ENCODE measurements at regions not wholly inside any gene's neighbourhood (a gene's known extent, or its start where the extent isn't known, plus 50 kb on each side); places are given as distances from the start of the nearest gene placed in this dataset.

DNA sequence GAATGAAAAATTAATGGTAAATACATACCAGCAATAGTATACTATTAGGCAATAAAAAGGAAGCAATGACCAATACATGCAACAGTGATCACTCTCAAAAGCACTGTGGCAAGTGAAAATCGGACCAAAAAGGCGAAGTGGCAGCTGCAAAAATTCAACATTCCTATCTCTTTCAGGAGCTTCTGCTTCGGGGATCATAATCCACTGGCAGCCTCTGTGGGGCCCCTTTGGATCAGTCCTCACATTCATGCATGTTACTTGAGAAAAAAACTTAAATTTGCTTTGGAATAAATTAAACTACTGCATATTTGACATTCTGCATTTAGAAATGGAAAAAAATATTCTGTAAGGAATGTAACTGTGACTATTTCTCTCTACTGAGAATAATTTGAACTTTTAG is 425.6 kb downstream of the NR2F2 start:
- no peaks in the 10 kb centered on the region for H3K36me3 ChIP-seq (ENCODE audit: control insufficient read depth, insufficient read depth, low read length)
- POLR2A ChIA-PET = no interaction called here
- no peak overlapping the region for H3K27ac Mint-ChIP-seq (ENCODE audit: unreplicated experiment)

DNA sequence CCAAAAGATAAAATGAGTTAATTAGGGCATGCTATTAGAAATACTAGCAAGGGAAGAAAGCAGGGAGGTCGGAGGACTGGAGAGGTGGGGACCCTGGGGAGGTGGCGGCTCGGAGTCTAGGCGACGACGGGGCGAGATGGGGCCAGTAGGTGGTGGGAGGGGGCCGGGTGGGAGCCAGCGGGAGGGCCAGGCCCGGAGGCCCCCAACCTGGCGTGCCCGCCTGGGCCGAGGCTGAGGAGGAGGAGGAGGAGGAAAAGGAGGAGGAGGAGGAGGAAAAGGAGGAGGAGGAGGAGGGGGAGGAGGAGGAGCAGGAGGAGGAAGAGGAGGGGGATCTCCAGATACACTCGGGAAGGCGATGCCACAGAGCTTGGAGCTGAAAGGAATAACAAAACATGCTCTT is 426.2 kb downstream of the NR2F2 start:
- H3K4me1 Mint-ChIP-seq (ENCODE audit: low read depth, unreplicated experiment) = no peaks in the 10 kb centered on the region
- Histone ChIP-seq H3K36me3 (ENCODE audit: control insufficient read depth, insufficient read depth, low read length) (no peaks in the 10 kb centered on the region), H3K9me3 (no peaks in the 10 kb centered on the region; the same call in 1 of the 2 replicates), H3K27me3 (replicated peaks; ENCODE audit: control insufficient read depth, insufficient read depth, low read length) (no peaks in the 10 kb centered on the region), H3K4me3 (ENCODE audit: low read depth, low read length) (no peak overlapping the region), H3K4me1 (no peaks in the 10 kb centered on the region)
- H3K4me3 Mint-ChIP-seq (ENCODE audit: unreplicated experiment) = no peak overlapping the region
- CTCF ChIA-PET = no interaction called here
- TF ChIP-seq, protein P1, sequence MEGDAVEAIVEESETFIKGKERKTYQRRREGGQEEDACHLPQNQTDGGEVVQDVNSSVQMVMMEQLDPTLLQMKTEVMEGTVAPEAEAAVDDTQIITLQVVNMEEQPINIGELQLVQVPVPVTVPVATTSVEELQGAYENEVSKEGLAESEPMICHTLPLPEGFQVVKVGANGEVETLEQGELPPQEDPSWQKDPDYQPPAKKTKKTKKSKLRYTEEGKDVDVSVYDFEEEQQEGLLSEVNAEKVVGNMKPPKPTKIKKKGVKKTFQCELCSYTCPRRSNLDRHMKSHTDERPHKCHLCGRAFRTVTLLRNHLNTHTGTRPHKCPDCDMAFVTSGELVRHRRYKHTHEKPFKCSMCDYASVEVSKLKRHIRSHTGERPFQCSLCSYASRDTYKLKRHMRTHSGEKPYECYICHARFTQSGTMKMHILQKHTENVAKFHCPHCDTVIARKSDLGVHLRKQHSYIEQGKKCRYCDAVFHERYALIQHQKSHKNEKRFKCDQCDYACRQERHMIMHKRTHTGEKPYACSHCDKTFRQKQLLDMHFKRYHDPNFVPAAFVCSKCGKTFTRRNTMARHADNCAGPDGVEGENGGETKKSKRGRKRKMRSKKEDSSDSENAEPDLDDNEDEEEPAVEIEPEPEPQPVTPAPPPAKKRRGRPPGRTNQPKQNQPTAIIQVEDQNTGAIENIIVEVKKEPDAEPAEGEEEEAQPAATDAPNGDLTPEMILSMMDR (IDR thresholded peaks at IDR 0.05; ENCODE audit: insufficient read depth in 1 of 2, low read depth in 1 of 2, low read length in 1 of 2, severe bottlenecking in 1 of 2, unreplicated experiment in 1 of 2) = no peak
- no peaks in the 10 kb centered on the region for H3K36me3 Mint-ChIP-seq (ENCODE audit: insufficient read depth, unreplicated experiment)
- BruUV-seq (replicated peaks) = no TSS peak
- no peaks in the 10 kb centered on the region for H3K9me3 Mint-ChIP-seq (ENCODE audit: unreplicated experiment)
- no peak overlapping the region for H3K27ac Mint-ChIP-seq (ENCODE audit: unreplicated experiment)
- H3K27me3 Mint-ChIP-seq (ENCODE audit: insufficient read depth, unreplicated experiment) = no peaks in the 10 kb centered on the region
- intact Hi-C loops (cut with micrococcal nuclease; ENCODE audit: unreplicated experiment) = no loop called here
- POLR2A ChIA-PET = no interaction called here
- DNase-seq = no peak

More for the DNA sequence above, 425.6 kb downstream of the NR2F2 start:
- Histone ChIP-seq H3K9me3 (no peaks in the 10 kb centered on the region; the same call in 1 of the 2 replicates), H3K4me3 (ENCODE audit: low read depth, low read length) (no peak overlapping the region), H3K27me3 (replicated peaks; ENCODE audit: control insufficient read depth, insufficient read depth, low read length) (no peaks in the 10 kb centered on the region), H3K4me1 (no peaks in the 10 kb centered on the region)
- Mint-ChIP-seq H3K36me3 (ENCODE audit: insufficient read depth, unreplicated experiment) (no peaks in the 10 kb centered on the region), H3K4me3 (ENCODE audit: unreplicated experiment) (no peak overlapping the region), H3K4me1 (ENCODE audit: low read depth, unreplicated experiment) (no peaks in the 10 kb centered on the region), H3K9me3 (ENCODE audit: unreplicated experiment) (no peaks in the 10 kb centered on the region), H3K27me3 (ENCODE audit: insufficient read depth, unreplicated experiment) (no peaks in the 10 kb centered on the region)
- TF ChIP-seq, protein P1 (IDR thresholded peaks at IDR 0.05; ENCODE audit: insufficient read depth in 1 of 2, low read depth in 1 of 2, low read length in 1 of 2, severe bottlenecking in 1 of 2, unreplicated experiment in 1 of 2) = no peak
- BruUV-seq (replicated peaks) = no TSS peak
- intact Hi-C loops (cut with micrococcal nuclease; ENCODE audit: unreplicated experiment) = no loop called here
- CTCF ChIA-PET = no interaction called here
- DNase-seq = no peak

DNA sequence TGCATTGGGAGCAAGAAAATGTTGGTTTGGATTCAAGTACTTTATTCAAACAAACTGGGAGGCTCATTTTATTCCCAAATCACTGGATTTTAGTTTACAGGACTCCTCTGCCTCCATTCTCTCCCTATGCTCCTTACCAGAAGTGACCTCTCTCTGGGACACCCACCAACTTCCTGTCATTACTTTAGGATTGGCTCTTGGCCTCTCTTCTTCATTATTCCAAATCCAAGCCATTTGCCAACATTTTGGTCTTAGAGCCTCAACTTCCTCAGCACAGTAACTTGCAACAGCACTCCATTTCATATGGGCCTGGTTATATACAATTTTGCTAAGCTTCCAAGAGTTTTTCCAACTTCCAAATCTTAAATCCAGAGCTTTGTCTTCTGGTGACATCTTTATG is 432.1 kb downstream of the NR2F2 start:
- Histone ChIP-seq H3K27me3 (replicated peaks; ENCODE audit: control insufficient read depth, insufficient read depth, low read length) (no peaks in the 10 kb centered on the region), H3K4me3 (ENCODE audit: low read depth, low read length) (no peak overlapping the region), H3K36me3 (ENCODE audit: control insufficient read depth, insufficient read depth, low read length) (no peaks in the 10 kb centered on the region), H3K4me1 (0 out of 2 replicates have a peak, but pooled peaks cover 4% of the 10 kb centered on the region), H3K9me3 (no peaks in the 10 kb centered on the region; the same call in 1 of the 2 replicates)
- no peaks in the 10 kb centered on the region for H3K9me3 Mint-ChIP-seq (ENCODE audit: unreplicated experiment)
- intact Hi-C loops (cut with micrococcal nuclease; ENCODE audit: unreplicated experiment) = no loop called here
- no peak overlapping the region for H3K27ac Mint-ChIP-seq (ENCODE audit: unreplicated experiment)
- H3K36me3 Mint-ChIP-seq (ENCODE audit: insufficient read depth, unreplicated experiment) = no peaks in the 10 kb centered on the region
- no peaks in the 10 kb centered on the region for H3K4me1 Mint-ChIP-seq (ENCODE audit: low read depth, unreplicated experiment)
- POLR2A ChIA-PET = no interaction called here
- no TSS peak for BruUV-seq (replicated peaks)
- no peaks in the 10 kb centered on the region for H3K27me3 Mint-ChIP-seq (ENCODE audit: insufficient read depth, unreplicated experiment)
- H3K4me3 Mint-ChIP-seq (ENCODE audit: unreplicated experiment) = no peak overlapping the region
- CTCF ChIA-PET = no interaction called here
- TF ChIP-seq, protein P1 (IDR thresholded peaks at IDR 0.05; ENCODE audit: insufficient read depth in 1 of 2, low read depth in 1 of 2, low read length in 1 of 2, severe bottlenecking in 1 of 2, unreplicated experiment in 1 of 2) = no peak
- DNase-seq = no peak
